ENCODE measurements at regions not wholly inside any gene's neighbourhood (a gene's known extent, or its start where the extent isn't known, plus 50 kb on each side); places are given as distances from the start of the nearest gene placed in this dataset.

DNA sequence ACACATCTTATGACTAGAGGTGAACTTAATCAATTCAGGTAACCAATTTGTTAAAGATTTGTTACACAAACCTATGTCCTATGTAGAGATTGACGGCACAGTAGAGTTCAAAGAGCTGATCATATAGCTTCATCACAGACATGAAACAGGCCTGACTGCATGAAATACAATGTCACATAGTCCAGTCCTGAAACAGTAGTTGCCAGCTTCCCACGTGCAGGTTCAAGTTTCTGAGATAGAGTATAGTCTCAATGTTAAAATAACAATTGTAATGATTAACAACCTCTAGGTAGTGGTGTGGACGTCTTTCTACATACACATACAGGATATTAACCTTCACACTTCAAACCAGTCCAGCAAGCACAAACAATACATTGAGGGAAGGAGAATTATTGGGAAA is 640.7 kb upstream of the SOX9 start:
- no peaks in the 10 kb centered on the region for H3K4me1 ChIP-seq (ENCODE audit: insufficient read depth)
- Mint-ChIP-seq H3K4me3 (no peak overlapping the region), H3K27ac (no peak overlapping the region), H3K9me3 (no peaks in the 10 kb centered on the region), H3K36me3 (ENCODE audit: low read depth) (no peaks in the 10 kb centered on the region), H3K27me3 (ENCODE audit: insufficient read depth, low read depth, poor library complexity) (no peaks in the 10 kb centered on the region), H3K4me1 (no peaks in the 10 kb centered on the region; the same call in 2 of the 3 replicates)
- H4K20me1 ChIP-seq (replicated peaks; ENCODE audit: insufficient read depth) = no peaks in the 10 kb centered on the region
- no peak for ATAC-seq
- H3F3A ChIP-seq (replicated peaks; ENCODE audit: low read depth) = no peaks in the 10 kb centered on the region
- H3K36me3 ChIP-seq (ENCODE audit: insufficient read depth) = no peaks in the 10 kb centered on the region
- no peak for DNase-seq (ENCODE audit: low spot score)
- H2AFZ ChIP-seq = no peak overlapping the region
- no peak overlapping the region for H3K4me2 ChIP-seq
- no peak overlapping the region for H3K4me3 ChIP-seq
- no peaks in the 10 kb centered on the region for H3K79me2 ChIP-seq (replicated peaks; ENCODE audit: insufficient read depth)
- H3K27me3 ChIP-seq (ENCODE audit: insufficient read depth) = no peaks in the 10 kb centered on the region
- TF ChIP-seq EZH2phosphoT487 (IDR thresholded peaks at IDR 0.05; ENCODE audit: unreplicated experiment) = no peak
- TF ChIP-seq EZH2 (IDR thresholded peaks at IDR 0.05; ENCODE audit: low read depth, unreplicated experiment) = no peak
- TF ChIP-seq ZNF114 (CRISPR knock-in tag; IDR thresholded peaks at IDR 0.05) = no peak
- no peak for TF ChIP-seq CREB1 (CRISPR knock-in tag; IDR thresholded peaks at IDR 0.05; ENCODE audit: low read depth)
- no peak for TF ChIP-seq NANOG (IDR thresholded peaks at IDR 0.05; ENCODE audit: borderline replicate concordance)
- TF ChIP-seq, protein P1, sequence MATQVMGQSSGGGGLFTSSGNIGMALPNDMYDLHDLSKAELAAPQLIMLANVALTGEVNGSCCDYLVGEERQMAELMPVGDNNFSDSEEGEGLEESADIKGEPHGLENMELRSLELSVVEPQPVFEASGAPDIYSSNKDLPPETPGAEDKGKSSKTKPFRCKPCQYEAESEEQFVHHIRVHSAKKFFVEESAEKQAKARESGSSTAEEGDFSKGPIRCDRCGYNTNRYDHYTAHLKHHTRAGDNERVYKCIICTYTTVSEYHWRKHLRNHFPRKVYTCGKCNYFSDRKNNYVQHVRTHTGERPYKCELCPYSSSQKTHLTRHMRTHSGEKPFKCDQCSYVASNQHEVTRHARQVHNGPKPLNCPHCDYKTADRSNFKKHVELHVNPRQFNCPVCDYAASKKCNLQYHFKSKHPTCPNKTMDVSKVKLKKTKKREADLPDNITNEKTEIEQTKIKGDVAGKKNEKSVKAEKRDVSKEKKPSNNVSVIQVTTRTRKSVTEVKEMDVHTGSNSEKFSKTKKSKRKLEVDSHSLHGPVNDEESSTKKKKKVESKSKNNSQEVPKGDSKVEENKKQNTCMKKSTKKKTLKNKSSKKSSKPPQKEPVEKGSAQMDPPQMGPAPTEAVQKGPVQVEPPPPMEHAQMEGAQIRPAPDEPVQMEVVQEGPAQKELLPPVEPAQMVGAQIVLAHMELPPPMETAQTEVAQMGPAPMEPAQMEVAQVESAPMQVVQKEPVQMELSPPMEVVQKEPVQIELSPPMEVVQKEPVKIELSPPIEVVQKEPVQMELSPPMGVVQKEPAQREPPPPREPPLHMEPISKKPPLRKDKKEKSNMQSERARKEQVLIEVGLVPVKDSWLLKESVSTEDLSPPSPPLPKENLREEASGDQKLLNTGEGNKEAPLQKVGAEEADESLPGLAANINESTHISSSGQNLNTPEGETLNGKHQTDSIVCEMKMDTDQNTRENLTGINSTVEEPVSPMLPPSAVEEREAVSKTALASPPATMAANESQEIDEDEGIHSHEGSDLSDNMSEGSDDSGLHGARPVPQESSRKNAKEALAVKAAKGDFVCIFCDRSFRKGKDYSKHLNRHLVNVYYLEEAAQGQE (IDR thresholded peaks at IDR 0.05; ENCODE audit: unreplicated experiment) = no peak
- H3K27ac ChIP-seq (ENCODE audit: low read depth) = no peak overlapping the region
- H3K9me2 ChIP-seq (ENCODE audit: insufficient read depth) = no peaks in the 10 kb centered on the region

DNA sequence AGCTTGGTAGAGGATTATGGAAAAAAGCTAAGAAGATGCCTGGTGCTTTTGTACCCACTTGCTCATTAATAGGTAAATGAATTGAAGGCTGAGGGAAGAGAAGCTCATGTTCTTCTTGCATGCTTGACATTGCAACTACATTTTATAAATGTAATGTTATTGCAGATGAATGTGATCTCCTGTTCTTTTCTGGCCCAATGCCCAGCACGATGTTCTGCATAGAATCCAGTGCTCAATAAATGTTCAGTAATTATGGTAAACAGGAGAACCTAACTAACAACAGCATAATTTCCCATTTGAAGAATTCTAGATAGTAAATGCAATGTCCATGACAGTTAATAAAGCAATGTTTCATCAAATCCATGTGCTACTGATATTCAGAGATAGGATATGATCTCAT is 638.2 kb upstream of the SOX9 start:
- H3K9me3 Mint-ChIP-seq = no peaks in the 10 kb centered on the region
- H4K20me1 ChIP-seq (replicated peaks; ENCODE audit: insufficient read depth) = no peaks in the 10 kb centered on the region
- H3K4me1 ChIP-seq (ENCODE audit: insufficient read depth) = no peaks in the 10 kb centered on the region
- no peaks in the 10 kb centered on the region for H3K9me2 ChIP-seq (ENCODE audit: insufficient read depth)
- no peak overlapping the region for H3K4me2 ChIP-seq
- DNase-seq (ENCODE audit: low spot score) (no peak), ATAC-seq (no peak)
- H3K4me1 Mint-ChIP-seq = no peaks in the 10 kb centered on the region; the same call in 2 of the 3 replicates
- no peak overlapping the region for H2AFZ ChIP-seq
- H3K36me3 Mint-ChIP-seq (ENCODE audit: low read depth) = no peaks in the 10 kb centered on the region
- no peaks in the 10 kb centered on the region for H3K36me3 ChIP-seq (ENCODE audit: insufficient read depth)
- H3F3A ChIP-seq (replicated peaks; ENCODE audit: low read depth) = no peaks in the 10 kb centered on the region
- no peak overlapping the region for H3K27ac ChIP-seq (ENCODE audit: low read depth)
- H3K79me2 ChIP-seq (replicated peaks; ENCODE audit: insufficient read depth) = no peaks in the 10 kb centered on the region
- H3K27me3 Mint-ChIP-seq (ENCODE audit: insufficient read depth, low read depth, poor library complexity) = no peaks in the 10 kb centered on the region
- H3K27ac Mint-ChIP-seq = no peak overlapping the region
- H3K27me3 ChIP-seq (ENCODE audit: insufficient read depth) = no peaks in the 10 kb centered on the region
- no peak overlapping the region for H3K4me3 Mint-ChIP-seq
- no peak overlapping the region for H3K4me3 ChIP-seq
- TF ChIP-seq EZH2phosphoT487 (IDR thresholded peaks at IDR 0.05; ENCODE audit: unreplicated experiment) (no peak), JUNB (IDR thresholded peaks at IDR 0.05; ENCODE audit: unreplicated experiment) (no peak), POLR2AphosphoS5 (IDR thresholded peaks at IDR 0.05; ENCODE audit: low read depth) (no peak), ZNF114 (CRISPR knock-in tag; IDR thresholded peaks at IDR 0.05) (no peak), CREB1 (CRISPR knock-in tag; IDR thresholded peaks at IDR 0.05; ENCODE audit: low read depth) (no peak)
- TF ChIP-seq, protein P1 (IDR thresholded peaks at IDR 0.05; ENCODE audit: unreplicated experiment) = no peak

All from GM23338 (cell line).